NT2/D1 (cell line): ENCODE measurements at regions not wholly inside any gene's neighbourhood (a gene's known extent, or its start where the extent isn't known, plus 50 kb on each side); places are given as distances from the start of the nearest gene placed in this dataset.

ENCODE experiments used
- SUZ12 ChIP-seq: IDR thresholded peaks from 2 replicates; pipeline ENCODE4 v1.6.1; 2011; ENCODE audit not compliant: insufficient read length, insufficient read depth; ENCODE audit errors: extremely low read depth
- YY1 ChIP-seq: IDR thresholded peaks from 2 replicates; pipeline ENCODE4 v1.6.1; 2011; ENCODE audit not compliant: insufficient read length, insufficient read depth
- ZNF274 ChIP-seq: IDR thresholded peaks from 2 replicates; pipeline ENCODE4 v1.6.1; 2011; ENCODE audit warnings: mild to moderate bottlenecking, low read depth, low read length

DNA sequence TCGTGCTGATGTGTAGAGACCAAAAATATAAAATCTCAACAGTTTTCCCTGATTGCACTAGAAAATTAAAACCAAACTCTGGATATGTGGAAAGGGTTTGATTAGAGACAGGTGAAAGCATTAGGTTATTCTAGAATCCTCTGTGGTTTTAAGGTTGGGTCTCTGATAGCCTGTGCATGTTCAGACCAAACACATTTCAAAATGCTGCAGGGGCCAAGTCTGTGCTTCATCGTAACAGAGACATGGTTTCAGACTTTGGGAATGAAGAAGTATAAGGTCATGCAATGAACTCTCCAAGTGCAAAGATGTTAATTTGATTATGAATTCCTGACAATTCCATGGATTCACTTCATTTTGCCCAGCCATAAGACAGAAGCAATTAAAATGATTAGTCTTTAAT lies 261.0 kb upstream of the KCNJ16 start:
- no peak for TF ChIP-seq YY1
- TF ChIP-seq ZNF274, result no peak
- TF ChIP-seq SUZ12, result no peak
